RWPE2 (cell line): ENCODE measurements at regions not wholly inside any gene's neighbourhood (a gene's known extent, or its start where the extent isn't known, plus 50 kb on each side); places are given as distances from the start of the nearest gene placed in this dataset.
A peak's percentile ranks its signal among the peaks of the same experiment; 100 is the strongest.

Experiments
- ATAC-seq: fragments of 200-7000 bp; cut with Tn5 transposase; 3 replicates; pipeline ENCODE4 v1.9.1; 2021; ENCODE audit warnings: low read depth
- DNase-seq: peaks from one replicate; pipeline ENCODE4 v3.0.0-alpha.2; 2020; ENCODE audit warnings: low spot score
- H3K27ac ChIP-seq: fragments of 450-650 bp; 2 replicates; pipeline ENCODE4 v1.5.1; 2017; ENCODE audit warnings: mild to moderate bottlenecking; ENCODE audit not compliant: poor library complexity, severe bottlenecking
- H3K27me3 ChIP-seq: fragments of 250-450 bp; sonication (Bioruptor Pico); 2 replicates; pipeline ENCODE4 v1.5.1; 2021; ENCODE audit warnings: mild to moderate bottlenecking, moderate library complexity; ENCODE audit not compliant: insufficient read depth, poor library complexity, severe bottlenecking
- H3K36me3 ChIP-seq: fragments of 250-450 bp; sonication (Bioruptor Pico); 2 replicates; pipeline ENCODE4 v1.5.1; 2020; ENCODE audit warnings: low read depth, mild to moderate bottlenecking, moderate library complexity
- H3K4me1 ChIP-seq: fragments of 250-450 bp; sonication (Bioruptor Pico); 2 replicates; pipeline ENCODE4 v1.5.1; 2021; ENCODE audit warnings: mild to moderate bottlenecking, moderate library complexity; ENCODE audit not compliant: insufficient read depth, poor library complexity, severe bottlenecking
- H3K4me3 ChIP-seq: fragments of 250-450 bp; sonication (Bioruptor Pico); 2 replicates; pipeline ENCODE4 v1.5.1; 2021; ENCODE audit warnings: mild to moderate bottlenecking, moderate library complexity; ENCODE audit not compliant: severe bottlenecking
- H3K9me3 ChIP-seq: fragments of 250-450 bp; sonication (Bioruptor Pico); 2 replicates; pipeline ENCODE4 v1.5.1; 2021; ENCODE audit warnings: mild to moderate bottlenecking, moderate library complexity; ENCODE audit not compliant: severe bottlenecking
- CTCF ChIP-seq: fragments of 450-650 bp; IDR thresholded peaks from one replicate; pipeline ENCODE4 v1.5.1; 2017; ENCODE audit warnings: mild to moderate bottlenecking, moderate library complexity; ENCODE audit not compliant: poor library complexity, severe bottlenecking

- TF ChIP-seq CTCF: no peak
- Histone ChIP-seq H3K36me3 (no peaks in the 10 kb centered on the region), H3K27me3 (no peaks in the 10 kb centered on the region), H3K4me3 (no peak overlapping the region), H3K27ac (no peak overlapping the region), H3K9me3 (no peaks in the 10 kb centered on the region), H3K4me1 (peaks cover 30% of the 10 kb centered on the region)
- ATAC-seq: no peak
- DNase-seq: no peak
Measured at GRCh38 chr2:105580870-105581554, 163.7 kb upstream of the NCK2 start.

- no peak overlapping the region for H3K4me3 ChIP-seq
- no peak overlapping the region for H3K27ac ChIP-seq
- no peaks in the 10 kb centered on the region for H3K27me3 ChIP-seq
- ATAC-seq (0 out of 3 replicates have a peak, but pooled peaks have one; percentile 25), DNase-seq (no peak)
- H3K36me3 ChIP-seq: no peaks in the 10 kb centered on the region
- peaks cover 30% of the 10 kb centered on the region for H3K4me1 ChIP-seq
- no peak for TF ChIP-seq CTCF
- H3K9me3 ChIP-seq: no peaks in the 10 kb centered on the region
Measured at GRCh38 chr2:105580216-105580615, 164.5 kb upstream of the NCK2 start.

- TF ChIP-seq CTCF: no peak
- Histone ChIP-seq H3K36me3 (no peaks in the 10 kb centered on the region), H3K4me1 (peaks cover 12% of the 10 kb centered on the region), H3K4me3 (no peak overlapping the region), H3K27ac (no peak overlapping the region), H3K27me3 (no peaks in the 10 kb centered on the region), H3K9me3 (no peaks in the 10 kb centered on the region)
- no peak for DNase-seq
- no peak for ATAC-seq
Measured at GRCh38 chr2:105578166-105578565, 166.5 kb upstream of the NCK2 start.

- ATAC-seq (no peak), DNase-seq (no peak)
- H3K4me1 ChIP-seq: peaks cover 11% of the 10 kb centered on the region
- TF ChIP-seq CTCF: no peak
- no peaks in the 10 kb centered on the region for H3K9me3 ChIP-seq
- H3K27ac ChIP-seq: no peak overlapping the region
- no peaks in the 10 kb centered on the region for H3K27me3 ChIP-seq
- no peak overlapping the region for H3K4me3 ChIP-seq
- H3K36me3 ChIP-seq: no peaks in the 10 kb centered on the region
Measured at GRCh38 chr2:105577762-105578161, 166.9 kb upstream of the NCK2 start.

- H3K4me1 ChIP-seq: peaks cover 8% of the 10 kb centered on the region
- peak overlapping the region; percentile 54 for H3K27ac ChIP-seq
- peak; percentile 80 for TF ChIP-seq CTCF
- H3K27me3 ChIP-seq: no peaks in the 10 kb centered on the region
- ATAC-seq: peak; percentile 83
- H3K4me3 ChIP-seq: no peak overlapping the region
- H3K9me3 ChIP-seq: no peaks in the 10 kb centered on the region
- no peak for DNase-seq
- no peaks in the 10 kb centered on the region for H3K36me3 ChIP-seq
Measured at GRCh38 chr2:105576440-105577241, 168.1 kb upstream of the NCK2 start.
